Fibroblast of lung (primary cell): ENCODE measurements at regions not wholly inside any gene's neighbourhood (a gene's known extent, or its start where the extent isn't known, plus 50 kb on each side); places are given as distances from the start of the nearest gene placed in this dataset.

Experiments
- DNase-seq, 2 donors: peaks; one replicate each; pipeline versions ENCODE4 v3.0.0 to v3.0.0-alpha.2; 2010; ENCODE audit warnings: low read depth in 2 of 2
- H2AFZ ChIP-seq: 2 replicates; pipeline ENCODE4 v1.5.1; 2012; ENCODE audit warnings: low read length, control low read depth, inconsistent platforms
- H3K27ac ChIP-seq: 2 replicates; pipeline ENCODE4 v1.5.1; 2011; ENCODE audit warnings: low read length, control low read depth; ENCODE audit not compliant: insufficient read depth
- H3K27me3 ChIP-seq: 2 replicates; pipeline ENCODE4 v1.5.1; 2011; ENCODE audit warnings: mild to moderate bottlenecking, low read length; ENCODE audit not compliant: control insufficient read depth, insufficient read depth
- H3K36me3 ChIP-seq: 2 replicates; pipeline ENCODE4 v1.5.1; 2011; ENCODE audit warnings: low read length; ENCODE audit not compliant: control insufficient read depth, insufficient read depth
- H3K4me1 ChIP-seq: 2 replicates; pipeline ENCODE4 v1.5.1; 2011; ENCODE audit warnings: low read length; ENCODE audit not compliant: control insufficient read depth, insufficient read depth; ENCODE audit errors: extremely low read depth
- H3K4me2 ChIP-seq: 2 replicates; pipeline ENCODE4 v1.5.1; 2011; ENCODE audit warnings: low read length, control low read depth; ENCODE audit not compliant: insufficient read depth; ENCODE audit errors: extremely low read depth
- H3K4me3 ChIP-seq, 4 experiments: fragments of 200-600 bp in 1 of 4; sonication (generic) in 1 of 4; replicated peaks in 1 of 4; 2 replicates each; pipeline ENCODE4 v1.5.1; 2011 to 2016; ENCODE audit warnings: low read length in 4 of 4, low read depth in 3 of 4, mild to moderate bottlenecking in 3 of 4, control low read depth in 2 of 4, inconsistent platforms in 1 of 4, mixed read lengths in 1 of 4; ENCODE audit not compliant: insufficient read depth in 1 of 4; ENCODE audit errors: control extremely low read depth in 1 of 4
- H3K79me2 ChIP-seq: 2 replicates; pipeline ENCODE4 v1.5.1; 2012; ENCODE audit warnings: mild to moderate bottlenecking, low read length, inconsistent platforms; ENCODE audit not compliant: control insufficient read depth, insufficient read depth
- H3K9ac ChIP-seq: 2 replicates; pipeline ENCODE4 v1.5.1; 2011; ENCODE audit warnings: mild to moderate bottlenecking, low read length, control low read depth; ENCODE audit not compliant: insufficient read depth
- H3K9me3 ChIP-seq: 2 replicates; pipeline ENCODE4 v1.5.1; 2012; ENCODE audit warnings: low read depth, low read length; ENCODE audit not compliant: control insufficient read depth, insufficient read depth
- H4K20me1 ChIP-seq: 2 replicates; pipeline ENCODE4 v1.5.1; 2011; ENCODE audit warnings: low read length; ENCODE audit not compliant: control insufficient read depth, insufficient read depth; ENCODE audit errors: extremely low read depth
- EZH2 ChIP-seq: IDR thresholded peaks from 2 replicates; pipeline ENCODE4 v1.5.1; 2012; ENCODE audit warnings: low read length, control low read depth, mild to moderate bottlenecking; ENCODE audit errors: missing control alignments
- TF ChIP-seq, protein P1 (sequence below), 2 donors: IDR thresholded peaks in 1 of 2; conservative IDR thresholded peaks in 1 of 2; 1 replicate in 1 of 2; 2 replicates in 1 of 2; pipeline ENCODE4 v1.5.1; 2011 to 2012; ENCODE audit warnings: low read length in 2 of 2, control low read depth in 1 of 2, inconsistent platforms in 1 of 2, low read depth in 1 of 2, mild to moderate bottlenecking in 1 of 2

GRCh38 chr5:82356021-82356420, 77.9 kb upstream of the RPS23 start:
- TF ChIP-seq, protein P1, sequence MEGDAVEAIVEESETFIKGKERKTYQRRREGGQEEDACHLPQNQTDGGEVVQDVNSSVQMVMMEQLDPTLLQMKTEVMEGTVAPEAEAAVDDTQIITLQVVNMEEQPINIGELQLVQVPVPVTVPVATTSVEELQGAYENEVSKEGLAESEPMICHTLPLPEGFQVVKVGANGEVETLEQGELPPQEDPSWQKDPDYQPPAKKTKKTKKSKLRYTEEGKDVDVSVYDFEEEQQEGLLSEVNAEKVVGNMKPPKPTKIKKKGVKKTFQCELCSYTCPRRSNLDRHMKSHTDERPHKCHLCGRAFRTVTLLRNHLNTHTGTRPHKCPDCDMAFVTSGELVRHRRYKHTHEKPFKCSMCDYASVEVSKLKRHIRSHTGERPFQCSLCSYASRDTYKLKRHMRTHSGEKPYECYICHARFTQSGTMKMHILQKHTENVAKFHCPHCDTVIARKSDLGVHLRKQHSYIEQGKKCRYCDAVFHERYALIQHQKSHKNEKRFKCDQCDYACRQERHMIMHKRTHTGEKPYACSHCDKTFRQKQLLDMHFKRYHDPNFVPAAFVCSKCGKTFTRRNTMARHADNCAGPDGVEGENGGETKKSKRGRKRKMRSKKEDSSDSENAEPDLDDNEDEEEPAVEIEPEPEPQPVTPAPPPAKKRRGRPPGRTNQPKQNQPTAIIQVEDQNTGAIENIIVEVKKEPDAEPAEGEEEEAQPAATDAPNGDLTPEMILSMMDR (conservative IDR thresholded peaks at IDR 0.05 in 1 of 2, IDR thresholded peaks at IDR 0.05 in 1 of 2; ENCODE audit: low read depth in 1 of 2, low read length in 2 of 2) = no peak
- TF ChIP-seq EZH2 = no peak
- Histone ChIP-seq H3K27ac (no peak overlapping the region), H3K9me3 (no peaks in the 10 kb centered on the region), H3K4me2 (peak overlapping the region; percentile 15), H3K4me3 (no peak overlapping the region), H2AFZ (no peak overlapping the region), H3K27me3 (no peaks in the 10 kb centered on the region), H3K79me2 (no peaks in the 10 kb centered on the region), H3K36me3 (no peaks in the 10 kb centered on the region), H3K9ac (no peak overlapping the region), H4K20me1 (no peaks in the 10 kb centered on the region), H3K4me1 (peaks cover 13% of the 10 kb centered on the region)
- DNase-seq = peak; percentile 69 to 75

GRCh38 chr5:82355496-82355895, 77.3 kb upstream of the RPS23 start:
- Histone ChIP-seq H3K9me3 (no peaks in the 10 kb centered on the region), H3K79me2 (no peaks in the 10 kb centered on the region), H3K4me2 (no peak overlapping the region), H3K4me3 (no peak overlapping the region), H4K20me1 (no peaks in the 10 kb centered on the region), H3K4me1 (peaks cover 13% of the 10 kb centered on the region), H3K9ac (no peak overlapping the region), H3K36me3 (no peaks in the 10 kb centered on the region), H3K27ac (no peak overlapping the region), H2AFZ (no peak overlapping the region), H3K27me3 (no peaks in the 10 kb centered on the region)
- TF ChIP-seq, protein P1 (conservative IDR thresholded peaks at IDR 0.05 in 1 of 2, IDR thresholded peaks at IDR 0.05 in 1 of 2; ENCODE audit: low read depth in 1 of 2, low read length in 2 of 2) = no peak
- no peak for TF ChIP-seq EZH2
- DNase-seq = no peak

- Histone ChIP-seq H3K9ac (no peak overlapping the region), H3K79me2 (no peaks in the 10 kb centered on the region), H3K27me3 (no peaks in the 10 kb centered on the region), H3K36me3 (no peaks in the 10 kb centered on the region), H3K4me3 (no peak overlapping the region), H3K4me2 (no peak overlapping the region), H3K9me3 (no peaks in the 10 kb centered on the region), H3K4me1 (peaks cover 13% of the 10 kb centered on the region), H3K27ac (no peak overlapping the region), H2AFZ (no peak overlapping the region), H4K20me1 (no peaks in the 10 kb centered on the region)
- TF ChIP-seq, protein P1 (conservative IDR thresholded peaks at IDR 0.05 in 1 of 2, IDR thresholded peaks at IDR 0.05 in 1 of 2; ENCODE audit: low read depth in 1 of 2, low read length in 2 of 2) = no peak
- TF ChIP-seq EZH2 = no peak
- no peak for DNase-seq
Measured at GRCh38 chr5:82355053-82355452, 76.9 kb upstream of the RPS23 start.
